ENCODE measurements at regions not wholly inside any gene's neighbourhood (a gene's known extent, or its start where the extent isn't known, plus 50 kb on each side); places are given as distances from the start of the nearest gene placed in this dataset.

DNA sequence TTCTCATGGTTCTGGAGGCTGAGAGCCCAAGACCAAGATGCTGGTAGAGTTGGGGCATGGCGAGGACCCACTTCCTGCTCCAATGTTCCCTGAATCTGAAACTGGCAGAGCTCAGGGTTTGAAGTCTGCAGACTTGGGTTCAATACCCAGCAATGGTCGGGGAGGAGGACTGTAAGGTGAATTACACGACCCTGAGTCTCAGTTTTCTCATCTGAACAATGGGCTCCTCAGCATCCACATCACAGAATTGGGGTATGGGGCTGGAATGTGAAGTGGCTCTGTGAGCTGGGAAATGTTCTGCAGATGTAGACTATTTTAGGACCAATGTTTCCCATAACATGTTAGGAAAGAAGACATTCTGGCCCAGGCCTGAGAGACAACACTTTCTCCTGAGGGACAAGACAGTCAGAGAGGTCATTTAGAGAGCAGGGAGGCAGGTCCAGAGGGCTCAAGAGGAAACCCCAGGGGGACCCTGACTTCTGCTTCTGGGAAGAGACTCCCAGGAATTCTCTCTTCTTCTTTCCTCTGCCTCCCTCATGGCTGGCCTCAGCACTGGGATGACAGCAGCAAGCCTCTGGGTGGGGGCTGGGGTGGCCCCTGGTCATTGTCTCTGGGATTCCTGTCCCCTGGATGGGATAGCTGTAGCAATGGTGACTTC is 141.3 kb upstream of the PMEPA1 start:
- H2BK15ac ChIP-seq (ENCODE audit: low read depth, poor library complexity, severe bottlenecking), result no peak overlapping the region
- no peak overlapping the region for H3K4ac ChIP-seq (ENCODE audit: low read depth in 1 of 2, low read length in 2 of 2)
- no peak overlapping the region for H2AFZ ChIP-seq (ENCODE audit: low read depth, low read length)
- H4K91ac ChIP-seq (ENCODE audit: low read length), result no peak overlapping the region
- no peak overlapping the region for H3K18ac ChIP-seq (ENCODE audit: low read depth in 1 of 2, low read length in 2 of 2)
- H4K8ac ChIP-seq (ENCODE audit: low read length), result no peak overlapping the region
- H3K9ac ChIP-seq (ENCODE audit: low read length), result no peak overlapping the region
- H3K27ac ChIP-seq (ENCODE audit: low read length, poor library complexity, severe bottlenecking), result no peak overlapping the region
- H2BK5ac ChIP-seq (ENCODE audit: low read depth, low read length, poor library complexity, severe bottlenecking), result no peak overlapping the region
- H2AK5ac ChIP-seq (ENCODE audit: low read length, severe bottlenecking), result no peak overlapping the region
- H2BK12ac ChIP-seq (ENCODE audit: low read length in 2 of 2), result no peak overlapping the region
- H3K9me3 ChIP-seq (ENCODE audit: control insufficient read depth, low read length), result no peaks in the 10 kb centered on the region
- WGBS, result 61% methylated on average over 3 of the region's 3 CpGs
- H2BK120ac ChIP-seq (ENCODE audit: low read depth, low read length), result no peak overlapping the region
- DNase-seq, result no peak
- no peaks in the 10 kb centered on the region for H3K36me3 ChIP-seq (ENCODE audit: control insufficient read depth in 1 of 2, insufficient read depth in 2 of 2, low read depth in 1 of 2, low read length in 2 of 2)
- H3K4me2 ChIP-seq (ENCODE audit: low read length, poor library complexity, severe bottlenecking), result no peak overlapping the region
- H3K14ac ChIP-seq (ENCODE audit: low read length in 2 of 2), result no peak overlapping the region
- H3K23ac ChIP-seq (ENCODE audit: low read length in 2 of 2), result no peak overlapping the region
- H3K27me3 ChIP-seq (ENCODE audit: control insufficient read depth in 1 of 2, insufficient read depth in 1 of 2, low read length in 2 of 2), result peaks cover under 1 to 39% of the 10 kb centered on the region in 2 experiments
- no peaks in the 10 kb centered on the region for H3K4me1 ChIP-seq (ENCODE audit: control insufficient read depth, insufficient read depth, low read depth, low read length)
- no peak overlapping the region for H3K4me3 ChIP-seq (ENCODE audit: insufficient read depth in 1 of 2, low read depth in 1 of 2, low read length in 2 of 2)
- no peaks in the 10 kb centered on the region for H3K79me1 ChIP-seq (replicated peaks; ENCODE audit: low read length, poor library complexity, severe bottlenecking)

DNA sequence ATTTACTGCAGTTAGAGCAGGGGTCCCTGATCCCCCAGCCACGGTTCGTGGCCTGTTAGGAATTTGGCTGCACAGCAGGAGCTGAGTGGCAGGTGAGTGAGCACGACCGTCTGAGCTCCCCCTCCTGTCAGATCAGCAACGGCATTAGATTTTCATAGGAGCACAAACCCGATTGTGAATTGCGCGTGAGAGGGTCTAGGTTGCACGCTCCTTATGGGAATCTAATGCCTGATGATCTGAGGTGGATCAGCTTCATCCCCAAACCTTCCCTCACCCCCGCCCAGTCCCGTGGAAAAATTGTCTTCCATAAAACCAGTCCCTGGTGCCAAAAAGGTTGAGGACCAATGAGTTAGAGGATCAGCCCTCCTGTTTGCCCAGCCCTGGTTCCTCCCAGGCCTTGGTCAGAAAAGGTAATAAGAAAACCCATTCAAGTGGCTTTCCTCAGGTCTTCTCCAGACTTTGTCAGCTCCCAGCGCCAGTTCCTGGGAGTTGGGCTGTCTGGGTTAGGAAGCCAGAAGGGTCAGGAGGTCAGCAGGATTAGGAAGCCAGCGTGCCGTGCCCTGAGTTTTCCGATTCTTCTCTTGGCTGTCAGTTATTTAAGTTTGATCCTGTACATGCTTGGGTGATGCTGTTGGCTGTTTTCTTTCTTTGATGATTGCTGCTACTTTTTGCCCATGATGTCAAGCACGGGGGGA is 139.9 kb upstream of the PMEPA1 start:
- peaks cover 2% of the 10 kb centered on the region for H3K4me1 ChIP-seq (ENCODE audit: control insufficient read depth, insufficient read depth, low read depth, low read length)
- H2BK12ac ChIP-seq (ENCODE audit: low read length in 2 of 2), result no peak overlapping the region
- H4K8ac ChIP-seq (ENCODE audit: low read length), result no peak overlapping the region
- H2AFZ ChIP-seq (ENCODE audit: low read depth, low read length), result no peak overlapping the region
- H3K4me3 ChIP-seq (ENCODE audit: insufficient read depth in 1 of 2, low read depth in 1 of 2, low read length in 2 of 2), result no peak overlapping the region
- 74% methylated on average over 15 of the region's 16 CpGs for WGBS
- no peaks in the 10 kb centered on the region for H3K9me3 ChIP-seq (ENCODE audit: control insufficient read depth, low read length)
- H3K4me2 ChIP-seq (ENCODE audit: low read length, poor library complexity, severe bottlenecking), result no peak overlapping the region
- H3K27ac ChIP-seq (ENCODE audit: low read length, poor library complexity, severe bottlenecking), result no peak overlapping the region
- DNase-seq, result no peak
- no peak overlapping the region for H2BK120ac ChIP-seq (ENCODE audit: low read depth, low read length)
- H4K91ac ChIP-seq (ENCODE audit: low read length), result no peak overlapping the region
- no peak overlapping the region for H2BK15ac ChIP-seq (ENCODE audit: low read depth, poor library complexity, severe bottlenecking)
- H2AK5ac ChIP-seq (ENCODE audit: low read length, severe bottlenecking), result no peak overlapping the region
- no peak overlapping the region for H3K14ac ChIP-seq (ENCODE audit: low read length in 2 of 2)
- H3K79me1 ChIP-seq (replicated peaks; ENCODE audit: low read length, poor library complexity, severe bottlenecking), result no peaks in the 10 kb centered on the region
- peaks cover 10 to 54% of the 10 kb centered on the region in 2 experiments for H3K27me3 ChIP-seq (ENCODE audit: control insufficient read depth in 1 of 2, insufficient read depth in 1 of 2, low read length in 2 of 2)
- no peak overlapping the region for H3K23ac ChIP-seq (ENCODE audit: low read length in 2 of 2)
- no peak overlapping the region for H3K9ac ChIP-seq (ENCODE audit: low read length)
- H3K36me3 ChIP-seq (ENCODE audit: control insufficient read depth in 1 of 2, insufficient read depth in 2 of 2, low read depth in 1 of 2, low read length in 2 of 2), result no peaks in the 10 kb centered on the region
- H3K18ac ChIP-seq (ENCODE audit: low read depth in 1 of 2, low read length in 2 of 2), result no peak overlapping the region
- no peak overlapping the region for H2BK5ac ChIP-seq (ENCODE audit: low read depth, low read length, poor library complexity, severe bottlenecking)
- H3K4ac ChIP-seq (ENCODE audit: low read depth in 1 of 2, low read length in 2 of 2), result no peak overlapping the region

DNA sequence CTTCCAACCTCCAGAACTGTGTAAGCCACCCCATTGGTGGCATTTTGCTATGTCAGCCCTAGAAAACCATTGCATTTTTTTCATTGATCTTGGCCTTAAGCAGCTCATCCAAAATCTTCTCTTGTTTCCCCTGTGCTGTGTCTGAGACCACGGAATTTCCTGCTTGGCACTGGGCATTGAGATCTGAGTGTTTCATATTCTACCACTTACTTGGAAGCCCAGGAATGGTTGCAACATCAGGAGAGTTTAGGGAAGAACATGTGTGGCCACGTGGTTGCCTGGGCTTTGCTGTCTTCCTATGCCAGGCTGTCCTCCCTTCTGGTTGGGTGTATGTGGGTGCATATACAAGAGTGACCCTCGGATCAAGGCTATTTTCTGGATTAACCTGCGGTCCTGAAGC is 139.3 kb upstream of the PMEPA1 start:
- no peak overlapping the region for H2BK15ac ChIP-seq (ENCODE audit: low read depth, poor library complexity, severe bottlenecking)
- WGBS, result 71% methylated on average over 4 of the region's 4 CpGs
- H2AK5ac ChIP-seq (ENCODE audit: low read length, severe bottlenecking), result no peak overlapping the region
- H3K9ac ChIP-seq (ENCODE audit: low read length), result no peak overlapping the region
- H4K91ac ChIP-seq (ENCODE audit: low read length), result no peak overlapping the region
- H3K4ac ChIP-seq (ENCODE audit: low read depth in 1 of 2, low read length in 2 of 2), result no peak overlapping the region
- no peak overlapping the region for H2BK5ac ChIP-seq (ENCODE audit: low read depth, low read length, poor library complexity, severe bottlenecking)
- peaks cover 10 to 59% of the 10 kb centered on the region in 2 experiments for H3K27me3 ChIP-seq (ENCODE audit: control insufficient read depth in 1 of 2, insufficient read depth in 1 of 2, low read length in 2 of 2)
- no peaks in the 10 kb centered on the region for H3K9me3 ChIP-seq (ENCODE audit: control insufficient read depth, low read length)
- H4K8ac ChIP-seq (ENCODE audit: low read length), result no peak overlapping the region
- H3K18ac ChIP-seq (ENCODE audit: low read depth in 1 of 2, low read length in 2 of 2), result no peak overlapping the region
- no peak overlapping the region for H3K14ac ChIP-seq (ENCODE audit: low read length in 2 of 2)
- no peak overlapping the region for H2AFZ ChIP-seq (ENCODE audit: low read depth, low read length)
- no peak overlapping the region for H3K4me2 ChIP-seq (ENCODE audit: low read length, poor library complexity, severe bottlenecking)
- no peak overlapping the region for H3K27ac ChIP-seq (ENCODE audit: low read length, poor library complexity, severe bottlenecking)
- peaks cover 2% of the 10 kb centered on the region for H3K4me1 ChIP-seq (ENCODE audit: control insufficient read depth, insufficient read depth, low read depth, low read length)
- H3K23ac ChIP-seq (ENCODE audit: low read length in 2 of 2), result no peak overlapping the region
- no peak overlapping the region for H2BK120ac ChIP-seq (ENCODE audit: low read depth, low read length)
- no peaks in the 10 kb centered on the region for H3K79me1 ChIP-seq (replicated peaks; ENCODE audit: low read length, poor library complexity, severe bottlenecking)
- no peaks in the 10 kb centered on the region for H3K36me3 ChIP-seq (ENCODE audit: control insufficient read depth in 1 of 2, insufficient read depth in 2 of 2, low read depth in 1 of 2, low read length in 2 of 2)
- no peak overlapping the region for H2BK12ac ChIP-seq (ENCODE audit: low read length in 2 of 2)
- no peak overlapping the region for H3K4me3 ChIP-seq (ENCODE audit: insufficient read depth in 1 of 2, low read depth in 1 of 2, low read length in 2 of 2)
- DNase-seq, result no peak

DNA sequence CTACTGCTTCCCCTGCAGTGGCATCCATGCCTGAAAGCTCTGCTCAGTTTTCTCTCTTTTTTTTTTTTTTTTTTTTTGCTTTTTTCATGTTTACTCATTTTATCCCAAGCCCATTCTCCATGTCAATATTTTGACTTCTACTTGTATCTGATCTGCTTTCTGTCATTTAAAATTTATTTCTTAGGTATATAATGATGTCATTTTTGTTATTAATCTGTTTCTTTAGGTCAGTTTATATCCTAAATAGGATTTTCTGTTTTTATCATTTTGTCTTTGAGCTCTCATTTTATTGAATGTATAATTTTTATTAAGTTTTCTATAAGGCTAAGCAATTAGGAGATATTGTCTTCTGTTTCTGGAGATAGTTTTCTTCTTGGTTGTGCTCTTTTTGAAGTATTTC is 138.5 kb upstream of the PMEPA1 start:
- no peak overlapping the region for H2BK120ac ChIP-seq (ENCODE audit: low read depth, low read length)
- H2AK5ac ChIP-seq (ENCODE audit: low read length, severe bottlenecking), result no peak overlapping the region
- no peak overlapping the region for H3K27ac ChIP-seq (ENCODE audit: low read length, poor library complexity, severe bottlenecking)
- no peaks in the 10 kb centered on the region for H3K9me3 ChIP-seq (ENCODE audit: control insufficient read depth, low read length)
- H3K36me3 ChIP-seq (ENCODE audit: control insufficient read depth in 1 of 2, insufficient read depth in 2 of 2, low read depth in 1 of 2, low read length in 2 of 2), result no peaks in the 10 kb centered on the region
- H4K8ac ChIP-seq (ENCODE audit: low read length), result no peak overlapping the region
- no peak overlapping the region for H3K23ac ChIP-seq (ENCODE audit: low read length in 2 of 2)
- H2BK5ac ChIP-seq (ENCODE audit: low read depth, low read length, poor library complexity, severe bottlenecking), result no peak overlapping the region
- no peak overlapping the region for H4K91ac ChIP-seq (ENCODE audit: low read length)
- no peak overlapping the region for H3K4me2 ChIP-seq (ENCODE audit: low read length, poor library complexity, severe bottlenecking)
- no peak overlapping the region for H3K18ac ChIP-seq (ENCODE audit: low read depth in 1 of 2, low read length in 2 of 2)
- no peak overlapping the region for H2AFZ ChIP-seq (ENCODE audit: low read depth, low read length)
- H3K4me3 ChIP-seq (ENCODE audit: insufficient read depth in 1 of 2, low read depth in 1 of 2, low read length in 2 of 2), result no peak overlapping the region
- H2BK12ac ChIP-seq (ENCODE audit: low read length in 2 of 2), result no peak overlapping the region
- no peak for DNase-seq
- no peak overlapping the region for H3K9ac ChIP-seq (ENCODE audit: low read length)
- peaks cover 2% of the 10 kb centered on the region for H3K4me1 ChIP-seq (ENCODE audit: control insufficient read depth, insufficient read depth, low read depth, low read length)
- H3K27me3 ChIP-seq (ENCODE audit: control insufficient read depth in 1 of 2, insufficient read depth in 1 of 2, low read length in 2 of 2), result peaks cover 10 to 63% of the 10 kb centered on the region in 2 experiments
- no peak overlapping the region for H2BK15ac ChIP-seq (ENCODE audit: low read depth, poor library complexity, severe bottlenecking)
- H3K79me1 ChIP-seq (replicated peaks; ENCODE audit: low read length, poor library complexity, severe bottlenecking), result no peaks in the 10 kb centered on the region
- H3K14ac ChIP-seq (ENCODE audit: low read length in 2 of 2), result no peak overlapping the region
- no peak overlapping the region for H3K4ac ChIP-seq (ENCODE audit: low read depth in 1 of 2, low read length in 2 of 2)
